Adrenal gland (tissue), 9 donors: ENCODE measurements at regions not wholly inside any gene's neighbourhood (a gene's known extent, or its start where the extent isn't known, plus 50 kb on each side); places are given as distances from the start of the nearest gene placed in this dataset.

Experiments
- DNase-seq, 7 donors: peaks; one replicate each; pipeline ENCODE4 v3.0.0-alpha.2; 2019 to 2020
- H3K27ac ChIP-seq, 5 donors: fragments of 200-600 bp; sonication (generic) in 4 of 5; 1 replicate in 3 of 5; 2 replicates in 2 of 5; pipeline versions ENCODE4 v1.5.1 to v1.8.0; 2016 to 2020; ENCODE audit warnings: mild to moderate bottlenecking in 1 of 5
- H3K27me3 ChIP-seq: fragments of 200-600 bp; 2 replicates; pipeline ENCODE4 v1.8.0; 2021
- H3K36me3 ChIP-seq, 2 donors: fragments of 200-600 bp; replicated peaks in 1 of 2; 1 replicate in 1 of 2; 2 replicates in 1 of 2; pipeline versions ENCODE4 v1.5.1 to v1.8.0; 2018 to 2022
- H3K4me1 ChIP-seq, 2 donors: fragments of 200-600 bp; replicated peaks in 1 of 2; 1 replicate in 1 of 2; 2 replicates in 1 of 2; pipeline versions ENCODE4 v1.5.1 to v1.8.0; 2018 to 2021
- H3K4me3 ChIP-seq, 4 donors: fragments of 200-600 bp; sonication (generic) in 3 of 4; one replicate each; pipeline ENCODE4 v1.5.1; 2016 to 2018
- H3K9me3 ChIP-seq, 3 donors: fragments of 200-600 bp; sonication (generic) in 1 of 3; replicated peaks in 1 of 3; 1 replicate in 2 of 3; 2 replicates in 1 of 3; pipeline versions ENCODE4 v1.5.1 to v1.8.0; 2016 to 2021
- POLR2A ChIP-seq, 2 donors: fragments of 450-650 bp; IDR thresholded peaks; one replicate each; pipeline ENCODE4 v1.6.1; 2017; ENCODE audit warnings: antibody characterized with exemption in 2 of 2, mild to moderate bottlenecking in 2 of 2, moderate library complexity in 1 of 2
- WGBS, 4 donors: extraction: QIAGEN DNeasy Blood & Tissue Kit in 2 of 4; methylation state at CpG; one replicate each; pipeline versions ENCODE4 v1.1.5 to v1.1.7; 2013 to 2017; 5-methylcytosine and 5-hydroxymethylcytosine counted together
- intact Hi-C, 2 donors: fragments of 100-400 bp; cut with DNase I; formaldehyde crosslinking; loops; one replicate each; pipeline versions ENCODE4 v1.14.1 to v1.15.0; 2022 to 2023
- TF ChIP-seq, protein P1 (sequence below), 6 experiments: fragments of 450-650 bp in 4 of 6; fragments of 200-600 bp in 2 of 6; sonication (generic) in 1 of 6; IDR thresholded peaks; 1 replicate in 5 of 6; 2 replicates in 1 of 6; pipeline versions ENCODE4 v1.5.1 to v1.8.0; 2016 to 2021; ENCODE audit warnings: antibody characterized with exemption in 6 of 6, mild to moderate bottlenecking in 2 of 6, moderate library complexity in 1 of 6
- donor health status: healthy with polysubstance abuse.
- donor health status: Bipolar disorder and iron deficiency.
- donor health status: DM: yes; HTN: yes; CAD: no.
- donor health status: DM: no; HTN: no; CAD: no.
- donor health status: DM: no; HTN: no; CAD: no.

DNA sequence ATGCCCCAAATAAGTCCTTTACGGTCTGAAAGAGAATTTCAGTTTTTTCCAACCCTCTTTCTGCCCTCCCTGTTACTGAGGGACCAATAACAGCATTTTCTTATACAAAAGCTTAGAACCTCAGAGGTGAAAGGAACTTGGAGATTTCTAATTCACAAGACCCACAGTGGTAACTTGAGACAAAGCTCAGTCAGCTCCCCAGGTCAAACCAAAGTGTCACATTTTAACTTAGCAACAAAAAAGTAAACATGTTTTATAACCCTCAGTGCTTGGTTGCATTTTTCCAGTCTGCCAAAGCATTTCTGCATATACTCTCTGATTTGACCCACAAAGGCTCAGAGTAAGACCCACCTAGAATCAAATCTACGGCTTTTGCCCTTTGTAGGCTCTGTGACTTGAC, 415.2 kb downstream of the VRK1 start:
- Histone ChIP-seq H3K27ac (no peak overlapping the region), H3K27me3 (no peaks in the 10 kb centered on the region), H3K4me1 (no peaks in the 10 kb centered on the region), H3K36me3 (no peaks in the 10 kb centered on the region), H3K9me3 (no peaks in the 10 kb centered on the region), H3K4me3 (no peak overlapping the region)
- 75 to 96% (median 85%) methylated on average over 2 of the region's 2 CpGs for WGBS, 4 donors
- intact Hi-C loops, result no loop called here
- TF ChIP-seq, protein P1, sequence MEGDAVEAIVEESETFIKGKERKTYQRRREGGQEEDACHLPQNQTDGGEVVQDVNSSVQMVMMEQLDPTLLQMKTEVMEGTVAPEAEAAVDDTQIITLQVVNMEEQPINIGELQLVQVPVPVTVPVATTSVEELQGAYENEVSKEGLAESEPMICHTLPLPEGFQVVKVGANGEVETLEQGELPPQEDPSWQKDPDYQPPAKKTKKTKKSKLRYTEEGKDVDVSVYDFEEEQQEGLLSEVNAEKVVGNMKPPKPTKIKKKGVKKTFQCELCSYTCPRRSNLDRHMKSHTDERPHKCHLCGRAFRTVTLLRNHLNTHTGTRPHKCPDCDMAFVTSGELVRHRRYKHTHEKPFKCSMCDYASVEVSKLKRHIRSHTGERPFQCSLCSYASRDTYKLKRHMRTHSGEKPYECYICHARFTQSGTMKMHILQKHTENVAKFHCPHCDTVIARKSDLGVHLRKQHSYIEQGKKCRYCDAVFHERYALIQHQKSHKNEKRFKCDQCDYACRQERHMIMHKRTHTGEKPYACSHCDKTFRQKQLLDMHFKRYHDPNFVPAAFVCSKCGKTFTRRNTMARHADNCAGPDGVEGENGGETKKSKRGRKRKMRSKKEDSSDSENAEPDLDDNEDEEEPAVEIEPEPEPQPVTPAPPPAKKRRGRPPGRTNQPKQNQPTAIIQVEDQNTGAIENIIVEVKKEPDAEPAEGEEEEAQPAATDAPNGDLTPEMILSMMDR (IDR thresholded peaks at IDR 0.05), result no peak
- no peak for TF ChIP-seq POLR2A (IDR thresholded peaks at IDR 0.05)
- DNase-seq, result no peak

DNA sequence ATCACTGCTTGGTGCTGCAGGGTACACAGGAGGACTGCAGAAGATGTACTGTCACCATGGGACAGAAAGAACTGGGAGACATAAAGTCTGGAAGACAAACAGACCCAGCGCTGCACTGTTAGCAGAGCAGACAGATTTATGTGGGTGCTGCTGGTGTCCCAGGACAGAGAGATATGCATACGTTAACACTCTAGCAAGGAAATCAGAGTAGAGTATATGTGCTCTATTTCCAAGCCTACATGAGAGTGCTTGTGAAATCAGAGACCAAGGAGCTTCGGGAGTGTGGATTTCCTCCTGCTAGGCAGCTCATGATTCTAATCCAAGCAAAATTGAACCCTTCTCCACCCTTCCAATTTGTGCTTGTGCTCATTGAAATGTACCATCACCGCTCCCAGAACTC, 416.5 kb downstream of the VRK1 start:
- Histone ChIP-seq H3K4me1 (no peaks in the 10 kb centered on the region), H3K27me3 (peaks cover 3% of the 10 kb centered on the region), H3K36me3 (no peaks in the 10 kb centered on the region), H3K27ac (no peak overlapping the region), H3K4me3 (no peak overlapping the region), H3K9me3 (no peaks in the 10 kb centered on the region)
- intact Hi-C loops, result no loop called here
- TF ChIP-seq, protein P1 (IDR thresholded peaks at IDR 0.05), result no peak
- no peak for TF ChIP-seq POLR2A (IDR thresholded peaks at IDR 0.05)
- 56 to 70% (median 64%) methylated on average over 4 of the region's 4 CpGs for WGBS, 4 donors
- DNase-seq, result no peak

GRCh38 chr14:97215263-97215969, 418.2 kb downstream of the VRK1 start:
- peaks cover 0 to 6% of the 10 kb centered on the region in 2 donors for H3K4me1 ChIP-seq
- intact Hi-C loops, result no loop called here
- H3K27me3 ChIP-seq, result peaks cover 20% of the 10 kb centered on the region
- no peak for DNase-seq
- WGBS, 4 donors, result 78 to 91% (median 80%) methylated on average over 4 of the region's 4 CpGs
- TF ChIP-seq, protein P1 (IDR thresholded peaks at IDR 0.05), result no peak
- TF ChIP-seq POLR2A (IDR thresholded peaks at IDR 0.05), result no peak
- H3K9me3 ChIP-seq, result no peaks in the 10 kb centered on the region
- H3K36me3 ChIP-seq, result no peaks in the 10 kb centered on the region
- no peak overlapping the region for H3K27ac ChIP-seq
- H3K4me3 ChIP-seq, result no peak overlapping the region

GRCh38 chr14:97217111-97217885, 420.1 kb downstream of the VRK1 start:
- TF ChIP-seq, protein P1 (IDR thresholded peaks at IDR 0.05), result no peak
- TF ChIP-seq POLR2A (IDR thresholded peaks at IDR 0.05), result no peak
- peaks cover 20% of the 10 kb centered on the region for H3K27me3 ChIP-seq
- no peak for DNase-seq
- H3K36me3 ChIP-seq, result no peaks in the 10 kb centered on the region
- no peak overlapping the region for H3K27ac ChIP-seq
- no peak overlapping the region for H3K4me3 ChIP-seq
- peaks cover 0 to 6% of the 10 kb centered on the region in 2 donors for H3K4me1 ChIP-seq
- H3K9me3 ChIP-seq, result no peaks in the 10 kb centered on the region
- intact Hi-C loops, result no loop called here
- 56 to 61% (median 59%) methylated on average over 12 of the region's 12 CpGs for WGBS, 4 donors
